Osteocyte (in vitro differentiated cells): ENCODE measurements at regions not wholly inside any gene's neighbourhood (a gene's known extent, or its start where the extent isn't known, plus 50 kb on each side); places are given as distances from the start of the nearest gene placed in this dataset.

Source experiments
- DNase-seq: peaks from one replicate; pipeline ENCODE4 v3.0.0; 2021; ENCODE audit warnings: mixed read lengths; ENCODE audit not compliant: unreplicated experiment; ENCODE audit errors: extremely low spot score
- H3K27ac Mint-ChIP-seq: one replicate; pipeline ENCODE4 v1.8.0; 2021; ENCODE audit warnings: mild to moderate bottlenecking, mixed read lengths; ENCODE audit not compliant: unreplicated experiment
- H3K27me3 Mint-ChIP-seq: one replicate; pipeline ENCODE4 v1.8.0; 2021; ENCODE audit warnings: mixed read lengths; ENCODE audit not compliant: unreplicated experiment
- H3K36me3 Mint-ChIP-seq: one replicate; pipeline ENCODE4 v1.8.0; 2021; ENCODE audit warnings: mixed read lengths; ENCODE audit not compliant: unreplicated experiment
- H3K4me1 Mint-ChIP-seq: one replicate; pipeline ENCODE4 v1.8.0; 2021; ENCODE audit warnings: mixed read lengths; ENCODE audit not compliant: unreplicated experiment
- H3K4me3 Mint-ChIP-seq: one replicate; pipeline ENCODE4 v1.8.0; 2021; ENCODE audit warnings: mild to moderate bottlenecking, moderate library complexity, mixed read lengths; ENCODE audit not compliant: unreplicated experiment
- H3K9me3 Mint-ChIP-seq: one replicate; pipeline ENCODE4 v1.8.0; 2021; ENCODE audit warnings: mixed read lengths; ENCODE audit not compliant: unreplicated experiment
- CTCF ChIP-seq: fragments of 200-600 bp; sonication (generic); IDR thresholded peaks from 2 replicates; pipeline ENCODE4 v1.5.0; 2021; ENCODE audit warnings: antibody characterized with exemption, mild to moderate bottlenecking, moderate library complexity

- H3K36me3 Mint-ChIP-seq: no peaks in the 10 kb centered on the region
- H3K27ac Mint-ChIP-seq: no peak overlapping the region
- no peaks in the 10 kb centered on the region for H3K27me3 Mint-ChIP-seq
- H3K9me3 Mint-ChIP-seq: no peaks in the 10 kb centered on the region
- DNase-seq: no peak
- H3K4me1 Mint-ChIP-seq: no peaks in the 10 kb centered on the region
- TF ChIP-seq CTCF: no peak
- H3K4me3 Mint-ChIP-seq: no peak overlapping the region
Observed at GRCh38 chr11:134486106-134486505, 74.1 kb upstream of the B3GAT1 start.

DNA sequence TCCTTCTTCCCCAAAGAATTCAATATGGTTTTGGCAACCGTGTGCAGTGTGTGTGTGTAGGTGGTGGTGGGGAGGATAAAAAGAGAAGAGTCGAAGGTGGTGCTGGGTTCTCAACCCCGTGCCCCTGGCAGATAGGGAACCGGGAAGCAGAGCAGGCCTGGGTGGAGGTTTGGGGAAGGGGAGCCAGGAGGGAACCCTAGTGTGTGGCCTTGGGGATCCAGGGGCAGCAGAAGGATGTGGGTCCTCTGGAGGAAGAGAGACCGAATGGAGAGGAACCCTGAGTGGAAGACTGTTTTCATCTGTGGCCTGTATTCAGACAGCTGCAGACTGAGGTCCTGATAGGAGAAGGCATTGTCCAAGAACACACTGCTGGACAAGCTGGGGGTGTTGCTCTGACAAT lies 73.3 kb upstream of the B3GAT1 start:
- Mint-ChIP-seq H3K27me3 (no peaks in the 10 kb centered on the region), H3K27ac (no peak overlapping the region), H3K4me3 (no peak overlapping the region), H3K4me1 (no peaks in the 10 kb centered on the region), H3K9me3 (no peaks in the 10 kb centered on the region), H3K36me3 (no peaks in the 10 kb centered on the region)
- no peak for TF ChIP-seq CTCF
- no peak for DNase-seq

GRCh38 chr11:134483857-134484256 lies 71.8 kb upstream of the B3GAT1 start:
- no peak for DNase-seq
- no peaks in the 10 kb centered on the region for H3K36me3 Mint-ChIP-seq
- H3K9me3 Mint-ChIP-seq: no peaks in the 10 kb centered on the region
- no peak for TF ChIP-seq CTCF
- H3K4me1 Mint-ChIP-seq: no peaks in the 10 kb centered on the region
- H3K27ac Mint-ChIP-seq: no peak overlapping the region
- H3K4me3 Mint-ChIP-seq: no peak overlapping the region
- no peaks in the 10 kb centered on the region for H3K27me3 Mint-ChIP-seq

DNA sequence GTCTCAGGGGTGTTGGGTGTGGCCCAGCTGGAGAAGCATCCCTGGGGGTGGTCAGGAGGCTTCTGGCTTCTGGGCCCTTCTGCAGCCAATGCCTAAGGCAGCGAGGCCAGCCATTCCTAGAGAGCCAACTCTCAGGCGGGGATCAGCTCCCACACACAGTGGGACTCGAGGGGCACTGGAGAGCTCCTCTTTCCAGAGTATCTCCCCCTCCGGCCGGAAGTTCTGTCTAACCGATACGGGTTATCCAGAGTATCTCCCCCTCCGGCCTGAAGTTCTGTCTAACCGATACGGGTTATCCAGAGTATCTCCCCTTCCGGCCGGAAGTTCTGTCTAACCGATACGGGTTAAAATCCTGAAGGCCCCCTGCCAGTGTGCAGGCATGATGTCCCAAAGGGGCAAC lies 71.2 kb upstream of the B3GAT1 start:
- no peaks in the 10 kb centered on the region for H3K36me3 Mint-ChIP-seq
- no peak overlapping the region for H3K4me3 Mint-ChIP-seq
- H3K27me3 Mint-ChIP-seq: no peaks in the 10 kb centered on the region

GRCh38 chr11:134482865-134483264 lies 70.8 kb upstream of the B3GAT1 start:
- no peaks in the 10 kb centered on the region for H3K36me3 Mint-ChIP-seq
- no peak overlapping the region for H3K27ac Mint-ChIP-seq
- no peak for DNase-seq
- no peak for TF ChIP-seq CTCF
- H3K4me1 Mint-ChIP-seq: no peaks in the 10 kb centered on the region
- H3K27me3 Mint-ChIP-seq: no peaks in the 10 kb centered on the region
- H3K4me3 Mint-ChIP-seq: no peak overlapping the region
- H3K9me3 Mint-ChIP-seq: no peaks in the 10 kb centered on the region

More for the DNA sequence above, 71.2 kb upstream of the B3GAT1 start:
- TF ChIP-seq CTCF: no peak
- Mint-ChIP-seq H3K9me3 (no peaks in the 10 kb centered on the region), H3K27ac (no peak overlapping the region), H3K4me1 (no peaks in the 10 kb centered on the region)
- DNase-seq: no peak
